Colonic mucosa (tissue), 4 donors: ENCODE measurements at regions not wholly inside any gene's neighbourhood (a gene's known extent, or its start where the extent isn't known, plus 50 kb on each side); places are given as distances from the start of the nearest gene placed in this dataset.
A peak's percentile ranks its signal among the peaks of the same experiment; 100 is the strongest.

Experiments
- DNase-seq: peaks from one replicate; pipeline ENCODE4 v3.0.0-alpha.2; 2020
- H3K27ac ChIP-seq: fragments of 200-600 bp; one replicate; pipeline ENCODE4 v1.8.0; 2021
- H3K27me3 ChIP-seq: fragments of 200-600 bp; one replicate; pipeline ENCODE4 v1.8.0; 2021
- H3K36me3 ChIP-seq: fragments of 200-600 bp; one replicate; pipeline ENCODE4 v1.8.0; 2021
- H3K4me1 ChIP-seq: fragments of 200-600 bp; one replicate; pipeline ENCODE4 v1.8.0; 2021; ENCODE audit warnings: mild to moderate bottlenecking
- H3K4me3 ChIP-seq: fragments of 200-600 bp; one replicate; pipeline ENCODE4 v1.8.0; 2021
- H3K9ac ChIP-seq, 2 donors: one replicate each; pipeline ENCODE4 v1.7.0; 2013; ENCODE audit warnings: control low read depth in 2 of 2, low read depth in 2 of 2, low read length in 2 of 2
- H3K9me3 ChIP-seq: fragments of 200-600 bp; one replicate; pipeline ENCODE4 v1.8.0; 2021
- intact Hi-C: fragments of 100-400 bp; cut with DNase I; formaldehyde crosslinking; loops from one replicate; pipeline ENCODE4 v1.14.1; 2022
- TF ChIP-seq, protein P1 (sequence below): fragments of 200-600 bp; IDR thresholded peaks from one replicate; pipeline ENCODE4 v1.8.0; 2022; ENCODE audit warnings: antibody characterized with exemption, mild to moderate bottlenecking
- donor health status: healthy.
- donor health status: DM: no; HTN: no; CAD: no.
- donor health status: DM: no; HTN: no; CAD: no.

DNA sequence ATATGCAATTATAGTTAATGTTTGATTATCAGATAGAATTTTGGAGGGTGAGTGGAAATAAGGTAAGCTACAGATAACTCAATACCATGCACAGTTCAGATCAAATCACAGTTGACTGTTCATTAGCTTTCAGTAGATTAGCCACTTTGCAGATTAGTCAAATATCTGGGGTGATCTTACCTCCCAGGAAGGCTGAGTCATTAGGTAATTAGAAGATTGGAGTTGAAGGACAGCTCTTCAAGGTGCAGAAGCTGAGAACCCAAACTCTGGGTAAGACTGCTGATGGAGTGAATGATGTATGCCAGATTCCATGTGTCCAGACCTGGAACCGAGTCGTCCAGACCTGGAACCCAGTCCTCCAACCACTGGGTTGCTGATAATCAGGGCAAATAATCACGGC lies 262.8 kb upstream of the UBE2E3 start:
- H3K4me3 ChIP-seq, result no peak overlapping the region
- intact Hi-C loops, result no loop called here
- H3K9me3 ChIP-seq, result no peaks in the 10 kb centered on the region
- no peaks in the 10 kb centered on the region for H3K4me1 ChIP-seq
- no peaks in the 10 kb centered on the region for H3K27me3 ChIP-seq
- H3K9ac ChIP-seq, result no peak overlapping the region
- DNase-seq, result no peak
- TF ChIP-seq, protein P1, sequence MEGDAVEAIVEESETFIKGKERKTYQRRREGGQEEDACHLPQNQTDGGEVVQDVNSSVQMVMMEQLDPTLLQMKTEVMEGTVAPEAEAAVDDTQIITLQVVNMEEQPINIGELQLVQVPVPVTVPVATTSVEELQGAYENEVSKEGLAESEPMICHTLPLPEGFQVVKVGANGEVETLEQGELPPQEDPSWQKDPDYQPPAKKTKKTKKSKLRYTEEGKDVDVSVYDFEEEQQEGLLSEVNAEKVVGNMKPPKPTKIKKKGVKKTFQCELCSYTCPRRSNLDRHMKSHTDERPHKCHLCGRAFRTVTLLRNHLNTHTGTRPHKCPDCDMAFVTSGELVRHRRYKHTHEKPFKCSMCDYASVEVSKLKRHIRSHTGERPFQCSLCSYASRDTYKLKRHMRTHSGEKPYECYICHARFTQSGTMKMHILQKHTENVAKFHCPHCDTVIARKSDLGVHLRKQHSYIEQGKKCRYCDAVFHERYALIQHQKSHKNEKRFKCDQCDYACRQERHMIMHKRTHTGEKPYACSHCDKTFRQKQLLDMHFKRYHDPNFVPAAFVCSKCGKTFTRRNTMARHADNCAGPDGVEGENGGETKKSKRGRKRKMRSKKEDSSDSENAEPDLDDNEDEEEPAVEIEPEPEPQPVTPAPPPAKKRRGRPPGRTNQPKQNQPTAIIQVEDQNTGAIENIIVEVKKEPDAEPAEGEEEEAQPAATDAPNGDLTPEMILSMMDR, result no peak
- H3K36me3 ChIP-seq, result no peaks in the 10 kb centered on the region
- no peak overlapping the region for H3K27ac ChIP-seq

DNA sequence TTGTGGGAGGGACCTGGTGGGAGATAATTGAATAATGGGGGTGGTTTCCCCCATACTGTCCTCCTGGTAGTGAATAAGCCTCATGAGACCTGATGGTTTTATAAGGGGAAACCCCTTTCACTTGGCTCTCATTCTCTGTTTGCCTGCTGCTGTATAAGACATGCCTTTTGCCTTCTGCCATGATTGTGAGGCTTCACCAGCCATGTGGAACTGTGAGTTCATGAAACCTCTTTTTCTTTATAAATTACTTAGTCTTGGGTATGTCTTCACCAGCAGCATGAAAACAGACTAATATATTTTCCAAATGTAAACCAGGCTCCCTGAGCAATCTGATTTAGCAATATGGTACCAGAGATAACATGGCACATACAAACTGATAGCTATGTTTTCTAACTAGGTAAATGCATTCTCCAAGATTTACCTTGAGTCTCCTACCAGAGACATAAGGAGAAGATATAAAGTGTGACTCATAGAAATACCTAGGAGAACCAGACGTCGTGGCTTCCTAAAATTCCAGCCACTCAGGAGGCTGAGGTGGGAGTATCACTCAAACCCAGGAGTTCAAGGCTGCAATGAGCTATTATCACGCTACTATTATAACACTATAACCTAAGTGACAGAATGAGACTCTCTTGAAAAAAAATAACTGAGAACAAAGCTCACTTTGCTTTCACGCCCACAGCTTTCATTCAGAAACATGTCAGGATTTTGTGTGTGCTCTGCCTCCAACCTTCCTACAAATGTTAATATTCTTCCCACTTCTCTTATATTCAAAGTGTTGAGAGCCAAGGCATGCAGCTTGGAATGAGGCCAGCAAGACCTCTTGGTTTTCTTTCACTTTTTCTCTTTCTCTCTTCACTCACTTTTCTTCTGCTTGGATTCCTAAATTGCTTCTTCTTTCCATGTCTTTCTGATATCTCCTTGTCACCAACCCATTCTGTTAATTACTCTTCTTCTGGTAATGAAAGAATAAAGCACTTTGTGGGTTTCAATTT lies 263.9 kb upstream of the UBE2E3 start:
- TF ChIP-seq, protein P1, result no peak
- Histone ChIP-seq H3K9ac (no peak overlapping the region), H3K9me3 (no peaks in the 10 kb centered on the region), H3K27ac (no peak overlapping the region), H3K4me1 (no peaks in the 10 kb centered on the region), H3K36me3 (no peaks in the 10 kb centered on the region), H3K4me3 (no peak overlapping the region), H3K27me3 (no peaks in the 10 kb centered on the region)
- no peak for DNase-seq
- intact Hi-C loops, result no loop called here

DNA sequence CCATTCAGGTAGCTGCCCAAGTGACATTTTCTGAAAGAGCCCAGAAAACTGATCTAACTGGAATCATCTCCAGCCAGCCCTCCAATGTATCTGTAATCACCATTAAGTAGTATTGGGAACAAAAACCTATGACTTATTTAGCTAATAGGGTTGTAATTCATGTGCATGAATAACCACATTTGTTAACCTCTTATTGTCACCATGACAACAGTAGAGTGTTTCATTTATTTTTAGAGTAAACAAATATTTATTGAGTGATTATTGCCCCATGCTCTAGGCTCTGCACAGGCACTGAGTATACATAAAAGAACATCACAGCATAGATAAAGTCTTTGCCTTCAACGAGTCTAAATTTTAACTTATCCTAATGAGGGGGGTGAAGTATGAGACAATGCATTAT lies 265.4 kb upstream of the UBE2E3 start:
- intact Hi-C loops, result no loop called here
- H3K27me3 ChIP-seq, result no peaks in the 10 kb centered on the region
- H3K9me3 ChIP-seq, result no peaks in the 10 kb centered on the region
- TF ChIP-seq, protein P1, result no peak
- DNase-seq, result no peak
- H3K27ac ChIP-seq, result no peak overlapping the region
- no peak overlapping the region for H3K9ac ChIP-seq
- H3K4me1 ChIP-seq, result no peaks in the 10 kb centered on the region
- no peak overlapping the region for H3K4me3 ChIP-seq
- no peaks in the 10 kb centered on the region for H3K36me3 ChIP-seq

DNA sequence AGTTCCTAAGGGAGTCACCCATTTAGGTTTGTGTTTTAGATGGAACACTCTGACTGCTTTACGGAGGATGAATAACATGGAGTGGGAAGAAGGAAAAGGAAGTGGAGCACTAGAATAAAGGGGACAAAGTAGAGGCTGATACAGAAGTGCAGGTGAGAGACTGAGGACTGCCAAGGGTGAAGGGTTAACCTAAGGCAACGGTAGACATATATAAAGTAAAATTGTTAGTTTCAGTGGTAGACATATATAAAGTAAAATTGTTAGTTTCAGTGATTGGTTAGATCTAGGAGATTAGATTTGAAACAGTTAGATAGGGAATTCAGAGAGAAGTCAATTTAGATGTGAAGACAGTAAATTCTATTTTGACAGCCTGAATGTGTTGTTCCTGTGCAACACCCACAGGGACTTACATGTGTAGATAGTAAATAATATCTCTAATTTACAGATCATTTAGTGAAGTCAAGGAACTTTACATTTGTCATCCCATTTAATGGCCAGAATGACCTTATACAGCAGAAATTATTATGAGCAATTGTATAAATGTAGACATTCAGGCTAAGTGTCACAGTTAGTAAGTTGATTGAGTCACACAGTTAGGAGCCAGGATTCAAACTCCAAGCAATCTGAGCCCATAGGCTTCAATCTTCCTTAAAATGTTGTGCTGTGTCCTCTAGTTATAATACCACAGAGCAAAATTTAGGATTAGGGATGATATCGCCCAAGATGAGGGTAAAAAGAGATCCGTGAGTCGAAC lies 270.8 kb upstream of the UBE2E3 start:
- H3K27ac ChIP-seq, result no peak overlapping the region
- TF ChIP-seq, protein P1, result no peak
- no peaks in the 10 kb centered on the region for H3K4me1 ChIP-seq
- H3K27me3 ChIP-seq, result no peaks in the 10 kb centered on the region
- H3K4me3 ChIP-seq, result no peak overlapping the region
- no peaks in the 10 kb centered on the region for H3K9me3 ChIP-seq
- DNase-seq, result no peak
- H3K9ac ChIP-seq, result no peak overlapping the region
- no peaks in the 10 kb centered on the region for H3K36me3 ChIP-seq
- intact Hi-C loops, result no loop called here

DNA sequence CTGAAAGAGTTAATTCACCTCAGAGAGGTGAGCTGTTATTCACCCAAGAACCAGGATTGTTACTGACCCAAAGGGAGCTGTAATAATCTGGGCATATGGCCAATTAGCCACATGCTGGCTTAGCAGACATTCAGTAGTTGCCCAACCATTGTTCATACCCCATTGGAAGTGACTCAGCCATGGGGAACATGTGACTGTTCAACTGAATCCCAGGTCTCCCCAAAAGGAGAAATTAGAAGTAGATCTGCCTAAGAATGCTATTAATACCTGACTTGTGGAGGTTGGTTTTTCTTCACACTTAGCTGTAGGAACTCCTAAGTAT lies 272.6 kb upstream of the UBE2E3 start:
- Histone ChIP-seq H3K4me1 (no peaks in the 10 kb centered on the region), H3K36me3 (no peaks in the 10 kb centered on the region), H3K27me3 (no peaks in the 10 kb centered on the region), H3K9ac (no peak overlapping the region), H3K9me3 (no peaks in the 10 kb centered on the region), H3K27ac (no peak overlapping the region), H3K4me3 (no peak overlapping the region)
- intact Hi-C loops, result no loop called here
- TF ChIP-seq, protein P1, result no peak
- peak; percentile 22 for DNase-seq
